ENCODE measurements at regions not wholly inside any gene's neighbourhood (a gene's known extent, or its start where the extent isn't known, plus 50 kb on each side); places are given as distances from the start of the nearest gene placed in this dataset.

DNA sequence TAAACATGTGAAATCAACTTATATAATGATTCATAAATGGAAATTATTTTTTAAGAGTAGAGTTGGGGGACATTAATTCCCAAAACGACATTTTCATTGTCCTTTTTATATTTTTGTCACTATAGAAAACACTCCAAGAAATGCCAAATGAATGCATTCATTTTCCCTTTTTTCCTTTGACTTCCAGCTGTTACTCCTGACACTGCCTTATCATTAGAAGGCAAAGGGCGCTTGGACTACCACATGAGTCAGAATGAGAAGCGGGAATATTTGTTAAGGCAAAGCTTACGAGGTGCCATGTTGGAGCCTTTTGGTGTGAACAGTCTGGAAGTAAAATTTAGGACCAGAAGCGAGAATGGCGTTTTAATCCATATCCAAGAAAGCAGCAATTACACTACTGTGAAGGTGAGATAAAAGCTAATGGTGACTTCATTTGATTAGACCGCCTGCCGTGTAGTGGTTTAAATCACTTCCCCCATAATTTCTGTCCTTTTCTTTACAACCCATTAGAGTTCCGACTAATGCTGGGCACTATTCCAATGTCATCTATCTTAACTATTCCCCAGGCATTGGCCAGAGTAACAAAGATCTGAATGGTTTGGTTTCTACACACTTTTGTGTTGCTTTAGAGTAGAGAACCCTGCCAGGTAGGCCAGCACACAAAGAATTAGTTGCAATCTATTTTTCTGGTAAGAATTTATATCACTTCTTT is 166.7 kb downstream of the FAT4 start:
- TF ChIP-seq, protein P1, sequence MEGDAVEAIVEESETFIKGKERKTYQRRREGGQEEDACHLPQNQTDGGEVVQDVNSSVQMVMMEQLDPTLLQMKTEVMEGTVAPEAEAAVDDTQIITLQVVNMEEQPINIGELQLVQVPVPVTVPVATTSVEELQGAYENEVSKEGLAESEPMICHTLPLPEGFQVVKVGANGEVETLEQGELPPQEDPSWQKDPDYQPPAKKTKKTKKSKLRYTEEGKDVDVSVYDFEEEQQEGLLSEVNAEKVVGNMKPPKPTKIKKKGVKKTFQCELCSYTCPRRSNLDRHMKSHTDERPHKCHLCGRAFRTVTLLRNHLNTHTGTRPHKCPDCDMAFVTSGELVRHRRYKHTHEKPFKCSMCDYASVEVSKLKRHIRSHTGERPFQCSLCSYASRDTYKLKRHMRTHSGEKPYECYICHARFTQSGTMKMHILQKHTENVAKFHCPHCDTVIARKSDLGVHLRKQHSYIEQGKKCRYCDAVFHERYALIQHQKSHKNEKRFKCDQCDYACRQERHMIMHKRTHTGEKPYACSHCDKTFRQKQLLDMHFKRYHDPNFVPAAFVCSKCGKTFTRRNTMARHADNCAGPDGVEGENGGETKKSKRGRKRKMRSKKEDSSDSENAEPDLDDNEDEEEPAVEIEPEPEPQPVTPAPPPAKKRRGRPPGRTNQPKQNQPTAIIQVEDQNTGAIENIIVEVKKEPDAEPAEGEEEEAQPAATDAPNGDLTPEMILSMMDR (IDR thresholded peaks at IDR 0.05 in 4 of 5, conservative IDR thresholded peaks at IDR 0.05 in 1 of 5), result no peak
- TF ChIP-seq POLR2A (IDR thresholded peaks at IDR 0.05), result no peak
